ENCODE measurements at regions not wholly inside any gene's neighbourhood (a gene's known extent, or its start where the extent isn't known, plus 50 kb on each side); places are given as distances from the start of the nearest gene placed in this dataset.

DNA sequence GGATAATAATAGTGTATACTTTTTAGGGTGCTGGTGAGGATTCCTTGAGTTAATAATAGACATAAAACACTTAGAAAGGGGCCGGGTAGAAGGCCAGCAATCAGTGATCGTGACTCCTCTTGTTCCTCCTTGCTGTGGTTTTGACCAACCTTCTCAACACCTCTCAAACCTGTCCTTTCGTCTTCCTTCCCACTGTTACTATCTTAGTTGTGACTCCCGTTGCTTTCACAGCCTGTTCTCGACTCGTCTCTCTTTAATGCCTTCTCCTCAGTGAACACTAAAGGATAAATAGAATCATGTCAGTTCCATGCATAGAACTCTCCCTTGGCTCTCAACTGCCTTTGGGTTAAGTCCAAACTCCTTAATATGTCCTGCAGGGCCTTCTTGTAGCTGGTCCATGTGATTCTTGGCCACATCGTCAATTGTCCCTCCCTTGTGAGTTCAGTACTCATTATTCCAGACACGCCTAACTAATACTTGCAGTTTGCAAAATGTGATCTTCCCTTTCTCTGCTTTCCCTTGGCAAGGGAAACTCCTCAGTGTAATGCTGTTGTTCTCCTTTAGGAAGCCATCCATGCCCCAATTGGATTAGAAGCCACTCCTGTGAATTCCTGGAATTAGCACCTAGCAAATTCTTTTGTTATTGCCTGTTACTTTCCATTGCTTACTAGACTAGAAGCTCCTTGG is 164.9 kb downstream of the UTRN start:
- no TSS peak for BruUV-seq (replicated peaks)
- peaks cover 3% of the 10 kb centered on the region; the same call in 1 of the 2 replicates for H3K4me1 ChIP-seq (ENCODE audit: control insufficient read depth, insufficient read depth, low read length)
- H3K36me3 ChIP-seq (ENCODE audit: control insufficient read depth, insufficient read depth, low read length) = 0 out of 2 replicates have a peak, but pooled peaks cover 2% of the 10 kb centered on the region
- CTCF ChIA-PET = no interaction called here
- intact Hi-C loops (cut with micrococcal nuclease; ENCODE audit: unreplicated experiment) = no loop called here
- no peak overlapping the region for H3K4me3 ChIP-seq (ENCODE audit: low read depth in 2 of 2, low read length in 2 of 2)
- no peak overlapping the region for H3K27ac ChIP-seq (ENCODE audit: low read length)
- TF ChIP-seq POLR2AphosphoS5 (IDR thresholded peaks at IDR 0.05; ENCODE audit: low read depth, low read length) (no peak), SIN3A (IDR thresholded peaks at IDR 0.05; ENCODE audit: borderline replicate concordance, insufficient read depth, low read depth, low read length) (no peak), CTCF (IDR thresholded peaks at IDR 0.05) (no peak), TCF7L2 (IDR thresholded peaks at IDR 0.05; ENCODE audit: low read depth, low read length) (no peak)
- TF ChIP-seq, protein P1, sequence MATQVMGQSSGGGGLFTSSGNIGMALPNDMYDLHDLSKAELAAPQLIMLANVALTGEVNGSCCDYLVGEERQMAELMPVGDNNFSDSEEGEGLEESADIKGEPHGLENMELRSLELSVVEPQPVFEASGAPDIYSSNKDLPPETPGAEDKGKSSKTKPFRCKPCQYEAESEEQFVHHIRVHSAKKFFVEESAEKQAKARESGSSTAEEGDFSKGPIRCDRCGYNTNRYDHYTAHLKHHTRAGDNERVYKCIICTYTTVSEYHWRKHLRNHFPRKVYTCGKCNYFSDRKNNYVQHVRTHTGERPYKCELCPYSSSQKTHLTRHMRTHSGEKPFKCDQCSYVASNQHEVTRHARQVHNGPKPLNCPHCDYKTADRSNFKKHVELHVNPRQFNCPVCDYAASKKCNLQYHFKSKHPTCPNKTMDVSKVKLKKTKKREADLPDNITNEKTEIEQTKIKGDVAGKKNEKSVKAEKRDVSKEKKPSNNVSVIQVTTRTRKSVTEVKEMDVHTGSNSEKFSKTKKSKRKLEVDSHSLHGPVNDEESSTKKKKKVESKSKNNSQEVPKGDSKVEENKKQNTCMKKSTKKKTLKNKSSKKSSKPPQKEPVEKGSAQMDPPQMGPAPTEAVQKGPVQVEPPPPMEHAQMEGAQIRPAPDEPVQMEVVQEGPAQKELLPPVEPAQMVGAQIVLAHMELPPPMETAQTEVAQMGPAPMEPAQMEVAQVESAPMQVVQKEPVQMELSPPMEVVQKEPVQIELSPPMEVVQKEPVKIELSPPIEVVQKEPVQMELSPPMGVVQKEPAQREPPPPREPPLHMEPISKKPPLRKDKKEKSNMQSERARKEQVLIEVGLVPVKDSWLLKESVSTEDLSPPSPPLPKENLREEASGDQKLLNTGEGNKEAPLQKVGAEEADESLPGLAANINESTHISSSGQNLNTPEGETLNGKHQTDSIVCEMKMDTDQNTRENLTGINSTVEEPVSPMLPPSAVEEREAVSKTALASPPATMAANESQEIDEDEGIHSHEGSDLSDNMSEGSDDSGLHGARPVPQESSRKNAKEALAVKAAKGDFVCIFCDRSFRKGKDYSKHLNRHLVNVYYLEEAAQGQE (IDR thresholded peaks at IDR 0.05; ENCODE audit: insufficient read depth in 1 of 2, low read depth in 2 of 2, low read length in 1 of 2) = no peak
- POLR2A ChIA-PET = no interaction called here
- no peaks in the 10 kb centered on the region for H3K9me3 ChIP-seq (ENCODE audit: control insufficient read depth, insufficient read depth, low read depth, low read length)
- no peaks in the 10 kb centered on the region for H3K27me3 ChIP-seq (ENCODE audit: control insufficient read depth, insufficient read depth, low read length)
- ATAC-seq (no peak), DNase-seq (ENCODE audit: low read depth, low spot score) (no peak)
- in situ Hi-C loops (cut with HindIII; ENCODE audit: low pct_unique_long_range_greater_than_20kb, low sequenced_read_pairs) = no loop called here

DNA sequence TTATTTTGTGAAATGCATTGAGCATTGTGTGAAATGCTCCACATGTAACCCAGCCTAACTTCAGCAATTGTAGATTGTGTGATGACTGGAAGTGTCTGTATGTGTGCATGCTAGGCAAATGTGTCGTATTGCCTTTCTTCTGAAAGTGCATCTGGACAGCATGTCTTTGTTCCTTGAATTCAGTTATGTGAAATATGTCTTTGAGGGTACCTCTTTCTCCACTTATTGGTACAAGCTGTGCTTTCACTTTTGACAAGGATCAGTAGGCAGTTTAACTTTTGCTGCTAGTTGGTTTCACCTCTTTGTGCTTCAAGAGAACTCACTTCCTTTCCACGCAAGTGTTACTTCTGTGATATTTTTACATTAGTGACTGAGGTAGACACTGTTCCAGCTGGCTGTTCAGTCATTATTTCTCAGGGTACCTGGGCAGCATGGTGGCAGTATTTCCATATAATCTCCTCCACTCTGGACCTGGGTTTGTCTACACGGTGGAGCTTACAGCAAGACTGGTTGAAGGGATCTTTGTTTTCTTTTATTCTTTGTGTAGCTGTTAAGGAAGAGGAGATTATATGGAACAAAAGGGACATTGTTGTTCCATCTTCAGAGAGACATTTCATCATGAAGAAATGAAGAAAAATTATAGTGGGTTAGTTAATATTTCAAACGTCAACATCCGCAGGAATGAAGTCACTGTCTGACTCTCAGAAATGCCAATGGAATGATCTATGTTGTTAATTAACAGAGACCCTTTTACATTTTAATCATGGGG is 175.4 kb downstream of the UTRN start:
- Histone ChIP-seq H3K27ac (ENCODE audit: low read length) (no peak overlapping the region), H3K4me1 (ENCODE audit: control insufficient read depth, insufficient read depth, low read length) (no peaks in the 10 kb centered on the region), H3K27me3 (ENCODE audit: control insufficient read depth, insufficient read depth, low read length) (no peaks in the 10 kb centered on the region), H3K36me3 (ENCODE audit: control insufficient read depth, insufficient read depth, low read length) (peaks cover 12% of the 10 kb centered on the region), H3K9me3 (ENCODE audit: control insufficient read depth, insufficient read depth, low read depth, low read length) (no peaks in the 10 kb centered on the region), H3K4me3 (ENCODE audit: low read depth in 2 of 2, low read length in 2 of 2) (no peak overlapping the region)
- no TSS peak for BruUV-seq (replicated peaks)
- intact Hi-C loops (cut with micrococcal nuclease; ENCODE audit: unreplicated experiment) = no loop called here
- ATAC-seq (no peak), DNase-seq (ENCODE audit: low read depth, low spot score) (no peak)
- CTCF ChIA-PET = no interaction called here
- in situ Hi-C loops (cut with HindIII; ENCODE audit: low pct_unique_long_range_greater_than_20kb, low sequenced_read_pairs) = no loop called here
- POLR2A ChIA-PET = no interaction called here
- TF ChIP-seq CTCF (IDR thresholded peaks at IDR 0.05) (no peak), TCF7L2 (IDR thresholded peaks at IDR 0.05; ENCODE audit: low read depth, low read length) (no peak), SIN3A (IDR thresholded peaks at IDR 0.05; ENCODE audit: borderline replicate concordance, insufficient read depth, low read depth, low read length) (no peak), POLR2AphosphoS5 (IDR thresholded peaks at IDR 0.05; ENCODE audit: low read depth, low read length) (no peak)
- TF ChIP-seq, protein P1 (IDR thresholded peaks at IDR 0.05; ENCODE audit: insufficient read depth in 1 of 2, low read depth in 2 of 2, low read length in 1 of 2) = no peak
